HFF-Myc (cell line): ENCODE measurements at regions not wholly inside any gene's neighbourhood (a gene's known extent, or its start where the extent isn't known, plus 50 kb on each side); places are given as distances from the start of the nearest gene placed in this dataset.

Source experiments
- DNase-seq: peaks from one replicate; pipeline ENCODE4 v3.0.0-alpha.2; 2011; ENCODE audit warnings: low read depth; ENCODE audit errors: extremely low read depth
- H3K4me3 ChIP-seq: replicated peaks from 2 replicates; pipeline ENCODE4 v1.5.1; 2011; ENCODE audit warnings: low read depth, mild to moderate bottlenecking, control low read depth, low read length
- CTCF ChIP-seq: IDR thresholded peaks from 2 replicates; pipeline ENCODE4 v1.5.1; 2012; ENCODE audit warnings: mild to moderate bottlenecking, low read depth, low read length, control low read depth; ENCODE audit errors: missing control alignments

GRCh38 chr1:47554082-47554481 lies 116.2 kb downstream of the FOXD2 start:
- no peak for TF ChIP-seq CTCF
- H3K4me3 ChIP-seq, result no peak overlapping the region
- no peak for DNase-seq

GRCh38 chr1:47554901-47555300 lies 117.1 kb downstream of the FOXD2 start:
- no peak for TF ChIP-seq CTCF
- DNase-seq, result no peak
- no peak overlapping the region for H3K4me3 ChIP-seq

GRCh38 chr1:47555306-47555705 lies 117.5 kb downstream of the FOXD2 start:
- TF ChIP-seq CTCF, result no peak
- DNase-seq, result no peak

GRCh38 chr1:47555841-47556560 lies 118.2 kb downstream of the FOXD2 start:
- no peak for DNase-seq
- no peak for TF ChIP-seq CTCF
- H3K4me3 ChIP-seq, result no peak overlapping the region

More at GRCh38 chr1:47555306-47555705, 117.5 kb downstream of the FOXD2 start:
- no peak overlapping the region for H3K4me3 ChIP-seq

- no peak overlapping the region for H3K4me3 ChIP-seq
- no peak for TF ChIP-seq CTCF
- DNase-seq, result no peak
Observed at GRCh38 chr1:47557066-47557465, 119.2 kb downstream of the FOXD2 start.

- TF ChIP-seq CTCF, result no peak
- no peak for DNase-seq
Observed at GRCh38 chr1:47558601-47559593, 121.1 kb downstream of the FOXD2 start.

More at GRCh38 chr1:47558601-47559593, 121.1 kb downstream of the FOXD2 start:
- no peak overlapping the region for H3K4me3 ChIP-seq
